Fibroblast of mammary gland (primary cell): ENCODE measurements at regions not wholly inside any gene's neighbourhood (a gene's known extent, or its start where the extent isn't known, plus 50 kb on each side); places are given as distances from the start of the nearest gene placed in this dataset.

Source experiments
- DNase-seq: peaks from one replicate; pipeline ENCODE4 v3.0.0-alpha.2; 2010; ENCODE audit warnings: low read depth
- H3K4me3 ChIP-seq: 2 replicates; pipeline ENCODE4 v1.5.1; 2011; ENCODE audit warnings: low read depth, mild to moderate bottlenecking, low read length, moderate library complexity; ENCODE audit not compliant: control insufficient read depth
- TF ChIP-seq, protein P1 (sequence below): conservative IDR thresholded peaks from 2 replicates; pipeline ENCODE4 v1.5.1; 2011; ENCODE audit warnings: low read depth, low read length, inconsistent platforms; ENCODE audit not compliant: control insufficient read depth, insufficient read depth

DNA sequence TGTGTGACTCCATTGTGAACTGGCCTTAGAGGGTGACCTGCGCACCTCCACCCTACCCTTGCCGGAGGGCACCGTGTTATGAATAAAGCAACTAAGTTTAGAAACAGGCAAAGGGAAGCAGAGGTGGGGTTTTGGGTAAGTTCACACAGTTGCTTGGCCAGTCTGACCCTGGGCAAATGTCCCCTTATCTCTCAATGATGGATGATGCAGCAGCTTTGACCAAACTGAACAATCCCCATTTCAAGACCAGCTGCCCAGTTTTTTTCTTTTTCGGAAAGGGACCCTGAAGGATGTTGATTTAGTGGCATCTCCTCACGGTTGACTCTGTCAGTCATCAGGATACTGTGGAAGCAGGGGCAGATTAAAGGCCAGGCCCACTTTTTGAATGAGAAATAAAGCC is 68.7 kb upstream of the PRDM1 start:
- no peak overlapping the region for H3K4me3 ChIP-seq
- no peak for DNase-seq
- TF ChIP-seq, protein P1, sequence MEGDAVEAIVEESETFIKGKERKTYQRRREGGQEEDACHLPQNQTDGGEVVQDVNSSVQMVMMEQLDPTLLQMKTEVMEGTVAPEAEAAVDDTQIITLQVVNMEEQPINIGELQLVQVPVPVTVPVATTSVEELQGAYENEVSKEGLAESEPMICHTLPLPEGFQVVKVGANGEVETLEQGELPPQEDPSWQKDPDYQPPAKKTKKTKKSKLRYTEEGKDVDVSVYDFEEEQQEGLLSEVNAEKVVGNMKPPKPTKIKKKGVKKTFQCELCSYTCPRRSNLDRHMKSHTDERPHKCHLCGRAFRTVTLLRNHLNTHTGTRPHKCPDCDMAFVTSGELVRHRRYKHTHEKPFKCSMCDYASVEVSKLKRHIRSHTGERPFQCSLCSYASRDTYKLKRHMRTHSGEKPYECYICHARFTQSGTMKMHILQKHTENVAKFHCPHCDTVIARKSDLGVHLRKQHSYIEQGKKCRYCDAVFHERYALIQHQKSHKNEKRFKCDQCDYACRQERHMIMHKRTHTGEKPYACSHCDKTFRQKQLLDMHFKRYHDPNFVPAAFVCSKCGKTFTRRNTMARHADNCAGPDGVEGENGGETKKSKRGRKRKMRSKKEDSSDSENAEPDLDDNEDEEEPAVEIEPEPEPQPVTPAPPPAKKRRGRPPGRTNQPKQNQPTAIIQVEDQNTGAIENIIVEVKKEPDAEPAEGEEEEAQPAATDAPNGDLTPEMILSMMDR, result no peak

DNA sequence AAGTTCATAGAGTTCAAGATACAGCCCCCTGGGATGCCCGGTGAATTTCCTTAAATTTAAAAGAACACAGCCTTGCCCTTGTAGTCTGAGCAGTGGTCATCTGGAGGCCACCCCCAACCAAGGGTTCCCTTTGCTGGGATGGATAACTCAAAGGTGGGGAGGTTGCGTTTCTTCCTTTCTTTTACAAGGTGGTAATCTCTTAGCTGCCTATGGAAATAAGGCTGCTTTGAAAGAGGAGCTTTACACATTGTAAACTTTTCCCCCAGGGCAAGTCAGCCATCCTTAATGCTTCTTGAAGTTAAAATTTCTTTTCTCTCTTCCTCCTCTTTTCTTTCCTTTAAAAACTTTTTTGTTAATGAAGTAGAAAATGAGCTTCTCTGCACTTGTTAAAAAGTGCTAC is 71.2 kb upstream of the PRDM1 start:
- DNase-seq, result no peak
- H3K4me3 ChIP-seq, result no peak overlapping the region
- TF ChIP-seq, protein P1, result no peak

DNA sequence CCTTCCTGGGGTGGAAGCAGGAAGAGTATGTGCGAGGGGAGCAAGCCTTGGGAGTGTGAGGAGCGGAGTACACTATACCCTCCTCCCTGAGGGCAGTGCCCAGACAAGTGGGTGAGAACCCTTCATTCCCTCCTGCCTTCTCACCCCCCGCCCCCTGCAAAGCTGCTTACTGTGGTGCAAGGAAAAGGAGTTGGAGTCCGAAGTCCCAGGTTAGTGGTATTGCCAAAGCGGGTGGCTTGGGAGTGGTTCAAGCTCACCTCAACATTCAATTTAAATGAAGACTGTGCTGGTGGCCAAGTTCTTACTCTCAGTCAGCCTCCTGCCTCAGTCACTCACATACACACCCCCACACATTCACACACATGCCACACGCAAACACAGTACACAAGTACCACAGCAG is 74.7 kb upstream of the PRDM1 start:
- H3K4me3 ChIP-seq, result no peak overlapping the region
- no peak for DNase-seq
- TF ChIP-seq, protein P1, result no peak

DNA sequence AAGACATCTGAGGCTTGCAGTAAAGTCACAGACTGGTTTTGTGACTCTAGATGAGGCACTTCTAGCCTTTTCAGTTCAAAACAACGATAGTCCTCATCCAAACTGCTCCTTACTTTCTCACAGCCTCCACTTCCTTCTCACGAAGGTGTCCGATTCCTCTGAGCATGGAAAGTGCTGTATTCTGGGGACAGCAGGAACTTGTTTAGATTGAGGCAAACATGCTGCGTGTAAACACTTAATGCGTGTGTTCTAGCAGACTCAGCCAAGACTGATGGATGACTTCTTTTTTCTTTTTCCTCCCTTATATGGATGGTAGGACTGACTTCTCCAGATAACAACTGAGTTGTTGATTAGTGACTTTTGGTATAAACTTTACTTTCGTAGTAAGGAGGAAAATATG is 80.2 kb upstream of the PRDM1 start:
- TF ChIP-seq, protein P1, result no peak
- H3K4me3 ChIP-seq, result no peak overlapping the region
- DNase-seq, result no peak

DNA sequence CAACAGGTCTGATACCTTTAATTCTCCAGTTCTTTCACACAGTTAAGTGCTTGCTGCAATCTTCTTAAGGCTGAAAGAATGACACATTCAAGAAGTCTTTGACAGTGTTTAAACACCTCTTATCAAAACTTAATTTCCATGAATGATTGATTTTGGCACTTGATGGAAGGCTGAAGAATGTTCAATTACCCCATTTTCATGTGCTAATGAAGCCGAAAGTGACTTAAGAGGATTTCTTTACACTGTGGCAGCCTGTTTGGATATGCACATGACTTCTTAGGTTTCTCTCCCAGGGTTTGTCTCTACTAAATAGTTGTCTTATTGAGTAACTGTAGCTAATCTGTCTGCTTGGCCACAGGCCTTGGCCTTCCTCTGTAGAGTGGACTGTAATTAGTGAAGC is 81.1 kb upstream of the PRDM1 start:
- DNase-seq, result no peak
- TF ChIP-seq, protein P1, result no peak
- no peak overlapping the region for H3K4me3 ChIP-seq

DNA sequence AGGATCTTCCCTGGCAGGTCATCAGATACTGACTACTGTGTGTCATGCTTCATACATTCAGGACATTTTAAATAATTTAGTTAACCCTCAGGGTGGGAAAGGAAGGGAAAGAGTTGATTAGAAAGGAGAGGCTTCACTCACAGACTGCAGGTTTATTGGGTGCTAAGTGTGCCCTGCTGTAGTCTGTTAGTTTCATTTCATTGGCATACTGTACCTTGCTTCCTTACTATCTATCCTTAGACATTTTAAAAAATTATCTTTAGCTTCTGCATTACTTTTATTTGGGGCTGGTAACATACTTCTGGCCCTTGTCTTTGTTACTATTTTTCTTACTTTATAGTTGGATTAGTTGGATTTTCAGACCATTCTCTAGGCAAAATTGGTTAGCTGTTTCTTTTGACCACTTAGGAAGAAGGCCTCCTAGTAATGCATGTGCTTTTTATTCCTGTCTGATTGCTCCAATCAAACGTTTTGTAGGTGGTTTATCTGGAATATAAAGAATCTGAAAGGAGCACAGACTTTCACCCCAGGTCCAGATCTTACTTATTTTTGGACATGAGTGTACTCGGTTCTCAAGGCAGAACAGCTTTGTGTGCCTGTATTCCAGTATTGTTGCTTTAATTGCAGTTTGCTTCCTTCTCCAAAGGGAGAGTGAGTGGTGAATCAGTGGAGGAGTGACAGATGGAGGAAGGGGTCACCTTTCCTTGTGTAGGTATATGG is 82.7 kb upstream of the PRDM1 start:
- H3K4me3 ChIP-seq, result no peak overlapping the region
- no peak for DNase-seq
- TF ChIP-seq, protein P1, result no peak

DNA sequence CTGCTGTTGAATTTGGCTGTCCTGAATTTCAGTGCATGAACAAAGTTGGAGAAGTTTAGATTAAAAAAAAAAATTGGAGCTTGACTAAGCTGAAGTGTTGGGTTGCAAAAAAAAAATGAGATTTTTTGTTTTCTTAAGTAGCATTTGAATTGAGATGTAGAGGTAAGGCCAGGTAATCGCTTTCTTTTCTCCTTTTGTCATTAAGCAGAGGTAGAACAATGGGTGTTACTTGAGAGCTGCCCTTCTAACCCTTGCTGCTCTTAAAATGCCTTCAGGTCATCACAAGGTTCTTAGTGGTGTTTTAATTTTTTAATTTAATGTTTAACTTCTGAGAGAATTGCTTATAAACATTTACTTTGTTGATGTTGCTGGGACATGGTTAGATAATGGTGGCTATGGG is 84.1 kb upstream of the PRDM1 start:
- no peak overlapping the region for H3K4me3 ChIP-seq
- TF ChIP-seq, protein P1, result no peak
- no peak for DNase-seq
